K562 (cell line): ENCODE measurements at regions not wholly inside any gene's neighbourhood (a gene's known extent, or its start where the extent isn't known, plus 50 kb on each side); places are given as distances from the start of the nearest gene placed in this dataset.

ENCODE experiments used
- ATAC-seq: fragments of 200-7000 bp; cut with Tn5 transposase; 3 replicates; pipeline ENCODE4 v1.9.1; 2020; ENCODE audit warnings: moderate library complexity
- BruUV-seq: library from RNA; stranded (reverse); fragments of 400-500 nt; replicated peaks from 2 replicates; lab custom pipeline; 2021; lab: Mats Ljungman, UMichigan
- CTCF ChIA-PET: fragments of 300-600 bp; formaldehyde crosslinking; extraction: SDS; loops from one replicate; lab custom pipeline; 2021; ENCODE audit warnings: low intra/inter-chr PET ratio; lab: Yijun Ruan, JAX
- POLR2A ChIA-PET: fragments of 300-600, 350-650 bp; sonication (Branson Sonifier 250); formaldehyde crosslinking; extraction: SDS; loops from one replicate; lab custom pipeline; 2021; ENCODE audit warnings: antibody characterized with exemption, inconsistent platforms; lab: Yijun Ruan, JAX
- DNase-seq, 4 experiments: peaks; one replicate each; pipeline versions ENCODE4 v3.0.0 to v3.0.0-alpha.2; 2011 to 2018; ENCODE audit warnings: low spot score in 3 of 4, mixed read lengths in 3 of 4; ENCODE audit errors: extremely low read depth in 1 of 4
- FAIRE-seq: peaks from 2 replicates; lab custom pipeline; 2011; peaks lifted over from hg19 to GRCh38; lab: Jason Lieb, UNC
- H2AFZ ChIP-seq: 2 replicates; pipeline ENCODE4 v1.6.0; 2011; ENCODE audit warnings: low read depth, low read length, control low read depth, inconsistent platforms
- H3K27ac ChIP-seq: fragments of 200-600 bp; 3 replicates; pipeline ENCODE4 v1.8.0; 2011; ENCODE audit warnings: low read depth, mild to moderate bottlenecking, control low read depth, inconsistent platforms, low read length, moderate library complexity, mixed read lengths; ENCODE audit errors: extremely low read depth
- H3K27me3 ChIP-seq, 2 experiments: fragments of 300-600 bp in 1 of 2; 2 replicates in 1 of 2; 3 replicates in 1 of 2; pipeline versions ENCODE4 v1.6.0 to v1.8.0; 2011; ENCODE audit warnings: inconsistent platforms in 2 of 2, low read length in 2 of 2, mild to moderate bottlenecking in 1 of 2, mixed read lengths in 1 of 2, moderate library complexity in 1 of 2; ENCODE audit not compliant: control insufficient read depth in 2 of 2, insufficient read depth in 2 of 2
- H3K36me3 ChIP-seq: fragments of 300-600 bp; 3 replicates; pipeline ENCODE4 v1.8.0; 2011; ENCODE audit warnings: mild to moderate bottlenecking, low read length, inconsistent platforms; ENCODE audit not compliant: control insufficient read depth, insufficient read depth
- H3K4me1 ChIP-seq, 2 experiments: fragments of 200-600 bp in 1 of 2; replicated peaks in 1 of 2; 2 replicates in 1 of 2; 3 replicates in 1 of 2; pipeline versions ENCODE4 v1.5.1 to v1.8.0; 2011; ENCODE audit warnings: inconsistent platforms in 2 of 2, low read length in 2 of 2, mild to moderate bottlenecking in 1 of 2, mixed read lengths in 1 of 2, moderate library complexity in 1 of 2; ENCODE audit not compliant: control insufficient read depth in 2 of 2, insufficient read depth in 2 of 2
- H3K4me2 ChIP-seq: 2 replicates; pipeline ENCODE4 v1.6.1; 2011; ENCODE audit warnings: low read length, control low read depth, inconsistent platforms, mixed read lengths; ENCODE audit not compliant: insufficient read depth
- H3K4me3 ChIP-seq: fragments of 200-600 bp; sonication (generic), shearing (Covaris generic); 2 replicates; pipeline ENCODE4 v1.5.1; 2016; ENCODE audit warnings: control low read depth, inconsistent platforms
- H3K79me2 ChIP-seq: fragments of 200-600 bp; 3 replicates; pipeline ENCODE4 v1.8.0; 2011; ENCODE audit warnings: low read length, inconsistent platforms; ENCODE audit not compliant: control insufficient read depth, insufficient read depth
- H3K9ac ChIP-seq, 2 experiments: 2 replicates each; pipeline versions ENCODE4 v1.6.0 to v1.6.1; 2011; ENCODE audit warnings: low read depth in 2 of 2, low read length in 2 of 2, control low read depth in 1 of 2, inconsistent platforms in 1 of 2, mild to moderate bottlenecking in 1 of 2, mixed read lengths in 1 of 2; ENCODE audit not compliant: insufficient read depth in 1 of 2
- H3K9me1 ChIP-seq: one replicate; pipeline ENCODE4 v1.6.0; 2011; ENCODE audit warnings: inconsistent platforms, mild to moderate bottlenecking, low read length, moderate library complexity; ENCODE audit not compliant: control insufficient read depth, insufficient read depth
- H3K9me3 ChIP-seq: replicated peaks from 2 replicates; pipeline ENCODE4 v1.5.1; 2011; ENCODE audit warnings: low read depth, low read length, inconsistent platforms; ENCODE audit not compliant: control insufficient read depth, insufficient read depth
- H4K20me1 ChIP-seq: replicated peaks from 2 replicates; pipeline ENCODE4 v1.6.1; 2011; ENCODE audit warnings: low read length, inconsistent platforms, mixed read lengths; ENCODE audit not compliant: control insufficient read depth, insufficient read depth
- ARID1B ChIP-seq: fragments of 450-650 bp; IDR thresholded peaks from 2 replicates; pipeline ENCODE4 v1.6.1; 2016; ENCODE audit warnings: antibody characterized with exemption, mild to moderate bottlenecking, inconsistent platforms
- ARNT ChIP-seq, 2 experiments: fragments of 450-650 bp; IDR thresholded peaks; 2 replicates each; pipeline ENCODE4 v1.6.1; 2016; ENCODE audit warnings: mild to moderate bottlenecking in 1 of 2
- BDP1 ChIP-seq: IDR thresholded peaks from 3 replicates; pipeline ENCODE4 v1.6.1; 2011; ENCODE audit not compliant: insufficient read length, insufficient read depth
- JUN ChIP-seq, 2 experiments: sonication (generic) in 1 of 2; formaldehyde crosslinking in 1 of 2; IDR thresholded peaks; 2 replicates each; pipeline versions ENCODE4 v1.6.1 to v1.8.0; 2012 to 2022; ENCODE audit warnings: borderline replicate concordance in 2 of 2, mild to moderate bottlenecking in 2 of 2, improper control_type of control experiment in 1 of 2, low read depth in 1 of 2, low read length in 1 of 2, missing genetic modification reagents in 1 of 2
- PCBP1 ChIP-seq: fragments of 200-400 bp; formaldehyde crosslinking; IDR thresholded peaks from 2 replicates; pipeline ENCODE4 v1.6.1; 2018; ENCODE audit warnings: mild to moderate bottlenecking, low read depth, low read length; ENCODE audit not compliant: poor library complexity, severe bottlenecking
- POU5F1 ChIP-seq: fragments of 150-350 bp; IDR thresholded peaks from 2 replicates; pipeline ENCODE4 v1.6.1; 2014; ENCODE audit warnings: borderline replicate concordance, low read length, low read depth, mild to moderate bottlenecking; ENCODE audit not compliant: partially characterized antibody
- SMARCA5 ChIP-seq: fragments of 450-650 bp; IDR thresholded peaks from 2 replicates; pipeline ENCODE4 v1.6.1; 2016
- ZKSCAN3 ChIP-seq: fragments of 250-450 bp; sonication (Bioruptor Pico); IDR thresholded peaks from 2 replicates; pipeline ENCODE4 v1.4.0; 2020
- ZNF24 ChIP-seq: fragments of 450-650 bp; IDR thresholded peaks from 2 replicates; pipeline ENCODE4 v1.6.1; 2016
- ZNF253 ChIP-seq: fragments of 250-450 bp; sonication (Bioruptor Pico); conservative IDR thresholded peaks from 2 replicates; pipeline ENCODE4 v1.6.1; 2021; ENCODE audit warnings: mild to moderate bottlenecking
- ZNF280B ChIP-seq: fragments of 250-450 bp; sonication (Bioruptor Pico); IDR thresholded peaks from 2 replicates; pipeline ENCODE4 v1.5.1; 2021; ENCODE audit warnings: mild to moderate bottlenecking
- ZNF583 ChIP-seq: fragments of 250-450 bp; sonication (Bioruptor Pico); IDR thresholded peaks from 2 replicates; pipeline ENCODE4 v1.4.0; 2020
- WGBS: fragments of 100-300 bp; shearing (Covaris generic); methylation state at CpG from one replicate; pipeline ENCODE4 v1.1.6; 2016; ENCODE audit warnings: low coverage, mixed read lengths; ENCODE audit not compliant: insufficient coverage; ENCODE audit errors: missing lambda C conversion rate; 5-methylcytosine and 5-hydroxymethylcytosine counted together
- in situ Hi-C: fragments of 300-500 bp; cut with MboI; formaldehyde crosslinking; loops from 4 replicates; pipeline ENCODE4 v1.15.0; 2018; ENCODE audit warnings: inconsistent platforms, mixed read lengths
- intact Hi-C: fragments of 100-400 bp; cut with micrococcal nuclease; formaldehyde crosslinking; loops from 2 replicates; pipeline ENCODE4 v1.14.2; 2022

- 0% methylated on average over 2 of the region's 2 CpGs for WGBS
- Histone ChIP-seq H3K9ac (no peak overlapping the region), H3K27ac (no peak overlapping the region), H3K36me3 (no peaks in the 10 kb centered on the region)
- in situ Hi-C loops = no loop called here
- intact Hi-C loops = no loop called here
- ATAC-seq = no peak
- no TSS peak for BruUV-seq
- CTCF ChIA-PET = no interaction called here
- TF ChIP-seq ZKSCAN3 (CRISPR knock-in tag) (no peak), ARNT (IDR thresholded peaks at IDR 0.05) (no peak), SMARCA5 (no peak)
- TF ChIP-seq, all 486 proteins: peak for 0
- Histone ChIP-seq H2AFZ (no peak overlapping the region), H3K4me1 (peaks cover 0 to 5% of the 10 kb centered on the region in 2 experiments; a peak in 2 of 5 replicates), H3K9me3 (no peaks in the 10 kb centered on the region), H3K79me2 (no peaks in the 10 kb centered on the region), H3K4me2 (no peak overlapping the region), H3K4me3 (no peak overlapping the region), H3K27me3 (no peaks in the 10 kb centered on the region), H4K20me1 (no peaks in the 10 kb centered on the region), H3K9me1 (no peaks in the 10 kb centered on the region)
- no peak for FAIRE-seq
- POLR2A ChIA-PET = interaction anchor here (0.6 to 0.7 kb wide), 2 partner anchors 25 to 423 kb away, joined by 3 read pairs; no protein-coding TSS in a partner anchor
- no peak for DNase-seq
Observed at GRCh38 chr4:138658518-138658917, 357.1 kb upstream of the NOCT start.

- H3K9me1 ChIP-seq = no peaks in the 10 kb centered on the region
- H3K36me3 ChIP-seq = no peaks in the 10 kb centered on the region
- no peak overlapping the region for H3K4me3 ChIP-seq
- no peak for DNase-seq
- TF ChIP-seq ZNF583 (CRISPR knock-in tag) (no peak), POU5F1 (no peak), ZNF24 (no peak), ZNF280B (CRISPR knock-in tag) (no peak), PCBP1 (no peak), JUN (IDR thresholded peaks at IDR 0.05; ENCODE audit: borderline replicate concordance, low read depth, low read length) (no peak), JUN (CRISPR knock-in tag; IDR thresholded peaks at IDR 0.05; ENCODE audit: borderline replicate concordance) (no peak), SMARCA5 (no peak), ARID1B (no peak), ZNF253 (CRISPR knock-in tag) (no peak), BDP1 (no peak)
- H3K9ac ChIP-seq = no peak overlapping the region
- H3K4me2 ChIP-seq = no peak overlapping the region
- no peaks in the 10 kb centered on the region for H3K79me2 ChIP-seq
- POLR2A ChIA-PET = no interaction called here
- no peak for FAIRE-seq
- intact Hi-C loops = no loop called here
- H3K4me1 ChIP-seq = no peaks in the 10 kb centered on the region; a peak in 1 of 5 replicates
- ATAC-seq = no peak
- H4K20me1 ChIP-seq = no peaks in the 10 kb centered on the region
- no peaks in the 10 kb centered on the region for H3K9me3 ChIP-seq
- no peaks in the 10 kb centered on the region for H3K27me3 ChIP-seq
- H3K27ac ChIP-seq = no peak overlapping the region
- CTCF ChIA-PET = no interaction called here
- peak overlapping the region; percentile 40; the same call in 1 of the 2 replicates for H2AFZ ChIP-seq
- WGBS = 18% methylated on average over 3 of the region's 3 CpGs
- in situ Hi-C loops = no loop called here
- no TSS peak for BruUV-seq
Observed at GRCh38 chr4:138656990-138657389, 358.6 kb upstream of the NOCT start.
